HCT116 (cell line): ENCODE measurements at regions not wholly inside any gene's neighbourhood (a gene's known extent, or its start where the extent isn't known, plus 50 kb on each side); places are given as distances from the start of the nearest gene placed in this dataset.

Experiments
- CTCF ChIP-seq, 3 experiments: fragments of 200-600 bp in 1 of 3; sonication (generic) in 1 of 3; IDR thresholded peaks in 2 of 3; conservative IDR thresholded peaks in 1 of 3; 2 replicates each; pipeline ENCODE4 v1.5.1; 2012 to 2017; ENCODE audit warnings: low read depth in 2 of 3, low read length in 2 of 3, antibody characterized with exemption in 1 of 3, borderline replicate concordance in 1 of 3, control low read depth in 1 of 3, mild to moderate bottlenecking in 1 of 3, mixed read lengths in 1 of 3, mixed run types in 1 of 3, moderate library complexity in 1 of 3; ENCODE audit not compliant: insufficient read depth in 1 of 3
- EZH2 ChIP-seq: fragments of 200-600 bp; sonication (generic); IDR thresholded peaks from 2 replicates; pipeline ENCODE4 v1.6.1; 2017; ENCODE audit warnings: antibody characterized with exemption, mixed run types
- EZH2phosphoT487 ChIP-seq: fragments of 200-600 bp; IDR thresholded peaks from 2 replicates; pipeline ENCODE4 v1.6.1; 2018; ENCODE audit warnings: antibody characterized with exemption, borderline replicate concordance
- MAX ChIP-seq: IDR thresholded peaks from 2 replicates; pipeline ENCODE4 v1.6.1; 2012
- POLR2A ChIP-seq: IDR thresholded peaks from 2 replicates; pipeline ENCODE4 v1.7.0; 2011; ENCODE audit warnings: borderline replicate concordance; ENCODE audit not compliant: insufficient read depth, insufficient read length; ENCODE audit errors: extremely low read depth
- RAD21 ChIP-seq: IDR thresholded peaks from 2 replicates; pipeline ENCODE4 v1.6.1; 2012; ENCODE audit warnings: low read depth, mild to moderate bottlenecking
- REST ChIP-seq: IDR thresholded peaks from 2 replicates; pipeline ENCODE4 v1.6.1; 2012; ENCODE audit warnings: low read depth
- SRF ChIP-seq: IDR thresholded peaks from 2 replicates; pipeline ENCODE4 v1.6.1; 2012; ENCODE audit warnings: low read depth
- ZNF274 ChIP-seq: fragments of 200-500 bp; sonication (Bioruptor generic); IDR thresholded peaks from 2 replicates; pipeline ENCODE4 v1.6.1; 2014; ENCODE audit warnings: mild to moderate bottlenecking, low read depth, low read length, inconsistent platforms

GRCh38 chr2:142581491-142581890 lies 296.0 kb upstream of the KYNU start:
- TF ChIP-seq SRF: no peak
- TF ChIP-seq EZH2: no peak
- TF ChIP-seq EZH2phosphoT487: no peak
- TF ChIP-seq POLR2A: no peak
- TF ChIP-seq RAD21: no peak
- no peak for TF ChIP-seq CTCF (IDR thresholded peaks at IDR 0.05 in 2 of 3, conservative IDR thresholded peaks at IDR 0.05 in 1 of 3; ENCODE audit: borderline replicate concordance in 1 of 3, insufficient read depth in 1 of 3, low read depth in 2 of 3, low read length in 2 of 3)
- TF ChIP-seq MAX: no peak
- TF ChIP-seq ZNF274: no peak
- no peak for TF ChIP-seq REST
